Erythroblast (primary cell): ENCODE measurements at regions not wholly inside any gene's neighbourhood (a gene's known extent, or its start where the extent isn't known, plus 50 kb on each side); places are given as distances from the start of the nearest gene placed in this dataset.

Experiments used
- GATA1 ChIP-seq: IDR thresholded peaks from 2 replicates; pipeline ENCODE4 v1.6.1; 2011; ENCODE audit warnings: low read depth, mild to moderate bottlenecking, control low read depth, low read length, moderate library complexity
- POLR2A ChIP-seq: IDR thresholded peaks from 2 replicates; pipeline ENCODE4 v1.6.1; 2011; ENCODE audit warnings: mild to moderate bottlenecking, low read length

- TF ChIP-seq POLR2A: no peak
- TF ChIP-seq GATA1: no peak
Measured at GRCh38 chr3:61450866-61451265, 110.5 kb upstream of the PTPRG start.
